ENCODE measurements at regions not wholly inside any gene's neighbourhood (a gene's known extent, or its start where the extent isn't known, plus 50 kb on each side); places are given as distances from the start of the nearest gene placed in this dataset.
"Not testable (repeated sequence)": the region's sequence is repeated elsewhere in the genome, so short reads cannot be mapped to it uniquely, and the experiment has no call there.

DNA sequence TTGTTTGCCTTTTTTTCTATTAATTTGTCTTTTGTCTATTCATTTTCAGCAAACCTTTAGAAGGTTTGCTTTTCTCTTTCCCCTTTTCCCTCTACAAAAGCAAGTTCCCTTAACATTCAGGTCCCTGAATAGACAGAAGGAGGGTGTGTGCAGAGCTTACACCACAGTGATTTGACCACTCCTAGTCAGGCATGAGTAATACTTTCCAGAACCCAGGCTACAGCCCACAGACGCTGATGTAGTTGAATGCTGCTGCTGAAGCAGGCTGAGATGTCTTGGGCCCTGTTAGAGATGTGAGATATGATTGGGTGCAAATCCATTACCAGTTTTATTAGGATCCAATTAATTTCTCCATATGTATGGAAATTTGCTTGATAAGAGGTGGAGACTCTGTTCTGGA is 1191.4 kb downstream of the RPIA start:
- not testable (repeated sequence) for H3K4me3 ChIP-seq (ENCODE audit: control insufficient read depth, low read depth, low read length); DNase-seq (ENCODE audit: low read depth)

DNA sequence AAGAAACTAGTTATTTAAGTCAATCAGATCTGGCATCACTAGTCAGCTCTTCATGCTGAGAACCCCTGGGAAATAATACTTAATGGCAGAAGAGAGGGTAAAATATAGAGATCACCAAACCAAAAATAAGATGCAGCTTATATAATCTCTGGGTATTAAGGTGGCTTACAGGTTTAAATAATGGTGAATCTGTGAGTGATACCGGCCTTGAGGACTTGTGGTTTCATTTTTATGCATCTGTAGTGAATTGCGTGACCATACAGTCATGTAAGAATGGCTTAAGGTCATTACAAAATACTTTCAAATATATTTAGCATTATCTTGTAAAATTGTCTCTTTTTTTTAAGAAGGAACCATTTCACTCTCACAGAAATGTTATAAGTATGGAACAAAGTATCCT is 1192.2 kb downstream of the RPIA start:
- not testable (repeated sequence) for DNase-seq (ENCODE audit: low read depth); H3K4me3 ChIP-seq (ENCODE audit: control insufficient read depth, low read depth, low read length)

DNA sequence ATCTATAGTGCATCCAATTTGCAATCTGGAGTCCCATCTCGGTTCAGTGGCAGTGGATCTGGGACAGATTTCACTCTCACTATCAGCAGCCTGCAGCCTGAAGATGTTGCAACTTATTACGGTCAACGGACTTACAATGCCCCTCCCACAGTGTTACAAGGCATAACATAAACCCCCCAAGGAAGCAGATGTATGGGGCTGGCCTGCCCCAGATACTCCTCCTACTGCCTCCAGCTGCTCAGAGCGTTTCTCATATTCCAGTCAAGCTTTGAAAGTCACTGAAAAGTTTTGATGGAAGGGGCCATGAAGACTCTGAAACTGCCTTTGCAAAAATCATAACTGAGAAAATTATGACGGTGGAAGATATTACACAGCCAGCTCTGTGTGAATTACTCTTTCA is 1193.6 kb downstream of the RPIA start:
- H3K4me3 ChIP-seq (ENCODE audit: control insufficient read depth, low read depth, low read length); DNase-seq (ENCODE audit: low read depth): not testable (repeated sequence)

DNA sequence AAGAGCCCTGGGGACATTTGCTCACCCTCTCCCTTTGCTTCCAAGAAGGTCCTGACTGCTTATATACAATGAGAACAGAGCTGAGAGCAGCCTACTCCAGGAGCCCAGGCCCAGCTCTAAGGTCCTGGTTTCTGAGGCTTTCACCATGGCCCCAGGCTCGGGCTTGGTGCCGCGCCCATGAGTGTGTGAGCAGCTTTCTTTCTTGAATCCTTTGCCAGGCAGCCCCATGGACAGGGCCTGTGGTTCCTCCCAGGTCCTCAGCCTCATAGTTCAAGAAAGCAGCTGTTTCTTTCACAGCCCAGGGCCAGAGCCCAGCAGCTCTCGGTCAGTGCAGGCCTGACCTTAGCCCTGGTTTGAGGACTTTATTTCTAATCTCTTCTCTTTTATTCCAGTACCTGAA is 1197.2 kb downstream of the RPIA start:
- DNase-seq (ENCODE audit: low read depth); H3K4me3 ChIP-seq (ENCODE audit: control insufficient read depth, low read depth, low read length): not testable (repeated sequence)

DNA sequence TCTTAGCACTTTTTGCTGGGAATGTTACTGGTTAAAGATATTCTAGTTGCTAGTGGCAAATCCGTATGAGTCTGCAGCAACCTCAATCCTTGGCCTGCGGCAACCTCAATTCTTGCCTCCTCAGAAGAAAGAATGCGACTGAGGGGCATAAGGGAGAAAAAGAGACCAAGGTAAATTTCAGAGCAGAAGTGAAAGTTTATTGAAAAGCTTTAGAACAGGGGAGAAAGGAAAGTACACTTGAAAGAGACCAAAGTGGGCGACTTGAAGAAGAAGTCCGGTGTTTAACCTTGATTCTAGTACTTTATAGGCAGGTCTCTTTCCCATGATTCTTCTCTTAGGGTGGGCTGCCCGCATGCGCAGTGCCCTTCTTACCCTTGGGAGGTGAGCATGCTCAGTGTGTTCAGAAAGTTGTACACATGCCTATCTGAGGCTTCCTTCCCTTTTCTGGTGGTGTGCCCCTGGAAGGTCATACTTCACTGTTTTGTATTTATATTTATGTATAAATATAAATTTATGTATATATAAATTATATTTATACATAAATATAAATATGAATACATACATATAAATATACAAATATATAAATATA is 1198.8 kb downstream of the RPIA start:
- not testable (repeated sequence) for DNase-seq (ENCODE audit: low read depth); H3K4me3 ChIP-seq (ENCODE audit: control insufficient read depth, low read depth, low read length)

DNA sequence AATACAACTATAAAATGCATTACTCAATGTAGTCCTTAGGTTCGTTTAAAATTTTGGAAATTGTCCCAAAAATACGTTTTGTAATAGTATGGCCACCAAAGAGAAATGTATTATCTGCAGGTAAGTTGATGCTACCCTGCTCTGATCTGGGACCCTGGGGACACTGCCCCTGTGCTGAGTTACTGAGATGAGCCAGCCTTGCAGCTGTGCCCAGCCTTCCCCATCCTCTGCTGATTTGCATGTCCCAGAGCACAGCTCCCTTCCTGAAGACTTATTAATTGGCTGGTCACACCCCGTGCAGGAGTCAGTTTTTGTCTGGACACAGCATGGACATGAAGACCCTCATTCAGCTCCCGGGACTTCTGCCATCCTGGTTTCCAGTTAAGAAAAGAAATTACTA is 1203.5 kb downstream of the RPIA start:
- not testable (repeated sequence) for DNase-seq (ENCODE audit: low read depth); H3K4me3 ChIP-seq (ENCODE audit: control insufficient read depth, low read depth, low read length)

DNA sequence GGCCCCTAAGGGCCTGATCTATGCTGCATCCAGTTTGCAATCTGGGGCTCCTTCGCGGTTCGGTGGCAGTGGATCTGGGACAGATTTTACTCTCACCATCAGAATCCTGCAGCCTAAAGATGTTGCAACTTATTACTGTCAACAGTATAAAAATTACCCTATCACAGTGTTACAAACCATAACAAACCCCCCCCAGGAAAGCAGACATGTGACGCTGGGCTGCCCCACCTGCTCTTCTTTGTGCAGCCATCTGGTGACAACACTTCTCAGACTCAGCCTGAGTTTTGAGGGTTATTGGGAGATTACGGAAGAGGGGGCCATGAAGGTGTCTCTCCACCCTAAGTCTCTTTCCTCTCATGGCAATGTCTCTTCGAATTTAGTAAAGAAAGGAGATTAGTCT is 1204.2 kb downstream of the RPIA start:
- H3K4me3 ChIP-seq (ENCODE audit: control insufficient read depth, low read depth, low read length); DNase-seq (ENCODE audit: low read depth): not testable (repeated sequence)

DNA sequence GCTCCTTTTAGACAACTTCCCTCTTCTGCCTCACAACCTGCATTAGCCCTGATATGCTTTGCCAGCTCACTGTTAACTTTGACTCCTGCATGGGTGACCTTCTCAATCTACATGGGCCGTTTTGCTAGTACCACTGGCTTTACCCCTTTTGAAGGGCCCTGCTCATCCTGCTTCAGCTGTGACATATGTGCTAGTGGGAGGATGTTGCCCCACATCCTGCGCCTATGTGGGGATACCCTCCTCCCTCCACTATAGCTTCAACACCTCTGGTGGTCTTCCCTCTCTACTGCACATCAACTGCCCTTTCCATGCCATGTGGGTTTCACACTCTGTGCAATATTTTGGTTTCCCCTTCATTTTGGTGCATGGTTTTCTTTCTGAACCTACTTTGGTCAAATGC is 1235.5 kb downstream of the RPIA start:
- not testable (repeated sequence) for H3K4me3 ChIP-seq (ENCODE audit: control insufficient read depth, low read depth, low read length); DNase-seq (ENCODE audit: low read depth)

DNA sequence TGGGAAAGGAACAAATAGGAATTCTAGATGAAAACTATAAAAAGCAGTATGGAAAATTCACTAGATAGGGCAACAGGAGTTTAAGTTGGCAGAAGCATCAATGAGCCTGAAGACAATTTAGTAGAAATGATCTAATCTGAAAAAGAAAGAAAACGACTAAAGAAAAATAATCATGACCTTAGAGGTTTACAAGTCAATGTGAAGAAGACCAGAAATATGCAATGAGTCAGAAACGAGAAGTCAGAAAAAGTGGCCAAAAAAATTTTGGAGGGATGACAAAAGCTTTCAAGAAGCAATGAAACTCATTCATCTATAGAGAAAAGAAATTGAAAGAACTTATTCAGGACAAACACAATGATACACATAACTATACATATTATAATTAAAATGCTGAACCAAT is 1244.0 kb downstream of the RPIA start:
- H3K4me3 ChIP-seq (ENCODE audit: control insufficient read depth, low read depth, low read length): not testable (repeated sequence)
- peak; percentile 75 for DNase-seq (ENCODE audit: low read depth)

DNA sequence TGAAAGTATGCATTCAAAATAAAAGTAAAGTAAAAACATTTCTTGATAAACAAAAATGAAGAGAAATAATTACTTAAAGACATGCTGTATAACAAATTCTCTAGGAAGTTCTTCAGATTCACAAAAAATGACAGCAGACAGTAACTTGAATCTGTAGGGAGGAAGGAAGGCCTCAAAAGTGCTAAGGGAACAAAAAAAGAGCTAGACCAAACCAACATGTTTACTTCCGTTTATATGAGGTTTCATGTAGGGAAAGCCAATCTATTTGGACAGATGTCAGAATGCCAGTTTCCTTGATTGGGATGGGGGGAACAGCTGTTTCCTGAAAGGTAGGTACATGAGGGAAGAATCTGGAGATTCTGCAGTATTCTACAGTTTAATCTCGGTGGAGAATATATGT is 1244.5 kb downstream of the RPIA start:
- not testable (repeated sequence) for H3K4me3 ChIP-seq (ENCODE audit: control insufficient read depth, low read depth, low read length); DNase-seq (ENCODE audit: low read depth)

DNA sequence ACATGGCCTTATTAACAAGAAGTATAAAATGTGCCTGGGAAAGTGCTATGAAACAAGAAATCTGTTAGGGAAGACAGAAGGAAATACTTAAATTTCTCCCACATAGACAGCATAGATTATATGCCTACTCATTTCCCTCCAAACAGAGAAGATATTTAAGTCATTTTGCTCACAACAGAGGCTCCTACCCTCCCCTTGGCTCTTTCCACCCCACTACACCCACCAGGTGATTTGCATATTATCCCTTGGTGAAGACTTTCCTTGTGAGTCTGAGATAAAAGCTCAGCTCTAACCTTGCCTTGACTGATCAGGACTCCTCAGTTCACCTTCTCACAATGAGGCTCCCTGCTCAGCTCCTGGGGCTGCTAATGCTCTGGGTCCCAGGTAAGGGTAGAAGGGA is 1245.1 kb downstream of the RPIA start:
- not testable (repeated sequence) for DNase-seq (ENCODE audit: low read depth); H3K4me3 ChIP-seq (ENCODE audit: control insufficient read depth, low read depth, low read length)

DNA sequence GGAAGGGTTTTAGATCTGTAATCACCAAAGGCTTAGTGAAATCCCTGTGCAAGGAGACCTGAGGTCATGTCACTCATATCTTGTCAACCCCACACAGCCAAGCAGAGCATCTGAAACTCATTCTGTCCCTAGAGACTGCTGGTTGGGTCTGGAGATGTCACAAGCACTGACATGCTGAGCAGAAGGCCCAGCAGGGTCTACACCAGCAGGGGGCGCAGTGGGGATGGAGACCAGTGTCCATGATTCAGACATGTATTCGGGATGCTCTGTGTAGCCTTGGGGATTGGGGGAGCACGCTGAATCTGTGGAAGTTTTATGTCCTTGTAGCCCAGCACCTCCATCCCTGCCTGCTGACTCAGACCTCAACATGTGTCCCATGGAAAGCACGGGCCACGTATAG is 1247.3 kb downstream of the RPIA start:
- TF ChIP-seq, protein P1, sequence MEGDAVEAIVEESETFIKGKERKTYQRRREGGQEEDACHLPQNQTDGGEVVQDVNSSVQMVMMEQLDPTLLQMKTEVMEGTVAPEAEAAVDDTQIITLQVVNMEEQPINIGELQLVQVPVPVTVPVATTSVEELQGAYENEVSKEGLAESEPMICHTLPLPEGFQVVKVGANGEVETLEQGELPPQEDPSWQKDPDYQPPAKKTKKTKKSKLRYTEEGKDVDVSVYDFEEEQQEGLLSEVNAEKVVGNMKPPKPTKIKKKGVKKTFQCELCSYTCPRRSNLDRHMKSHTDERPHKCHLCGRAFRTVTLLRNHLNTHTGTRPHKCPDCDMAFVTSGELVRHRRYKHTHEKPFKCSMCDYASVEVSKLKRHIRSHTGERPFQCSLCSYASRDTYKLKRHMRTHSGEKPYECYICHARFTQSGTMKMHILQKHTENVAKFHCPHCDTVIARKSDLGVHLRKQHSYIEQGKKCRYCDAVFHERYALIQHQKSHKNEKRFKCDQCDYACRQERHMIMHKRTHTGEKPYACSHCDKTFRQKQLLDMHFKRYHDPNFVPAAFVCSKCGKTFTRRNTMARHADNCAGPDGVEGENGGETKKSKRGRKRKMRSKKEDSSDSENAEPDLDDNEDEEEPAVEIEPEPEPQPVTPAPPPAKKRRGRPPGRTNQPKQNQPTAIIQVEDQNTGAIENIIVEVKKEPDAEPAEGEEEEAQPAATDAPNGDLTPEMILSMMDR (conservative IDR thresholded peaks at IDR 0.05; ENCODE audit: control insufficient read depth, insufficient read depth, low read depth, low read length): peak; percentile 17
- DNase-seq (ENCODE audit: low read depth): peak; percentile 27
- H3K4me3 ChIP-seq (ENCODE audit: control insufficient read depth, low read depth, low read length): not testable (repeated sequence)

DNA sequence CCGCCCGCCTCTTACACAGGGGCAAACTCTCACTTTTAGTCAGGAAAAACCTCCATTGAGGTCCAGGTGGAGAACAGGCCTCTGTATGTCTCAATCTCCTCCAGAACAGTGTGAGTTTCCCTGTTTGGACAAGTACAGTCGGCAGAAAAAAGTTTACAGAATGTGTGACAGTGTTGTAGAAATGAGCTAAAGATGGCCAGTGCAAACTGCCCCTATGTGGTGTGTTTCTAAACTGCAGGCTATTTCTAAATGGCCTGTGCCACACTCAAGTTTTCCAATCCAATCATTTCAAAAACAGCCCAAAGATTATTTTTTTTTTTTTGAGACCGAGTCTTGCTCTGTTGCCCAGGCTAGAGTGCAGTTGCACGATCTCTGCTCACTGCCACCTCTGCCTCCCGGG is 1252.8 kb downstream of the RPIA start:
- H3K4me3 ChIP-seq (ENCODE audit: control insufficient read depth, low read depth, low read length); DNase-seq (ENCODE audit: low read depth): not testable (repeated sequence)

DNA sequence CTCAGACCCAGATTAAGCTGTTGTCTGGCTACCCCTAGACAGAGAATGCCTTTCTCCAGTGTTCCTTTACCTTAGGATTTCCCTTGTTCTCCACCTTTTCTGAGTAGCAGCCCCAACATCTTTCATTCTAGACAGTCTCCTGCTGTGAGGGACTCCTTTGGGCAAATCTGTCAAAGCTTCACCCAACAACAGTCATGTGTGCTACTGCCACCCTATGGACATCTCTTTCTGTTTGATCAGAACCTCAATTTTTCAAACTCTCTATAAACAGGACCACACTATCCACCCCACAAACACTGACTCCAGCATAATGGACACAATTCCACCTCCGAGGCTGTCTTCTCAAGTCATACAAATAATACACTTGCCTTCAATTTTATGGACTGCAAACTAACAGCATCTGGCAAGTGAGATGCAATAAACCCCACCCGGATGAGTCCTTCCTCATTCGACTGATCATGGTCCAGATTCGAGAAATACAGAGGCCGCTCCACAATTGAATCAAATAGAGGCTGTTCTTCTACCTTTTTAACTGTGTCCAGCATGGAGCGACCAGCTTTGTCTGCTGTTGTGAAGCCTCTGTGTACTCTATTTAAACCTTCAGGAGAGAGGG is 1253.6 kb downstream of the RPIA start:
- H3K4me3 ChIP-seq (ENCODE audit: control insufficient read depth, low read depth, low read length); DNase-seq (ENCODE audit: low read depth): not testable (repeated sequence)

DNA sequence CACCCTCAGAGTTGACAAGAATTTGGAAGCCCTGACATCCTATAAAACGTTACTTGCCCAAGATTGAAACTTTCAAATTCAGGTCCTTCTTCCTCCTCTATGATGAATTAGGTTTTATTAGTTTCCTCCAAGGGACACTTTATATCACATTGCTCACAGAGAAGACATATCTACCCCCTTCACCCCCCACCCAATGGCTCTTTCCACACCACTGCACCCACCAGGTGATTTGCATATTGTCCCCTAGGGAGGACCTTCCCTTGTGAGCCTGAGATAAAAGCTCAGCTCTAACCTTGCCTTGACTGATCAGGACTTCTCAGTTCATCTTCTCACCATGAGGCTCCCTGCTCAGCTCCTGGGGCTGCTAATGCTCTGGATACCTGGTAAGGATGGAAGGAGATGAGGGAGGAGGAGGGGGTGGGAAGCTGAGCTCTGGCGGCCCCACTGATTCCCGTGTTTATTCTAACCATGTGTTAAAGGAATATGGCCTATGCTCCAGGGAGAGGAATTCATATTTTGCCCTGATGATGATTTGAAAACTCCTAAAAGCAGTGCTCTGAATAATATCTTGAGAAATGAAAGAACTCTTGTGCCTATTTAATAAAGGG is 1255.8 kb downstream of the RPIA start:
- not testable (repeated sequence) for DNase-seq (ENCODE audit: low read depth); H3K4me3 ChIP-seq (ENCODE audit: control insufficient read depth, low read depth, low read length)

DNA sequence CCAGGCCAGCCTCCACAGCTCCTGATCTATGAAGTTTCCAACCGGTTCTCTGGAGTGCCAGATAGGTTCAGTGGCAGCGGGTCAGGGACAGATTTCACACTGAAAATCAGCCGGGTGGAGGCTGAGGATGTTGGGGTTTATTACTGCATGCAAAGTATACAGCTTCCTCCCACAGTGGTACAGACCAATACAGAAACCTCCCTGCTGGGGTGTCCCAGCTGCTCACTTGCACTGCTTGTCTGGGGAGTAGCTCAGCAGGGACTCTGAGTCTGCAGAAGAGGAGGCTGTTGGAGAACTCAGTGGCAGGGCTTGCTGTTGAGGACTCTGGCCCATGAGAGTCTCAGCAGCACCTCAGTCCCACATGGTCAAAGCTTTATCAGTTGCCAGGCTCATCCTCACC is 1256.6 kb downstream of the RPIA start:
- not testable (repeated sequence) for DNase-seq (ENCODE audit: low read depth); H3K4me3 ChIP-seq (ENCODE audit: control insufficient read depth, low read depth, low read length)

DNA sequence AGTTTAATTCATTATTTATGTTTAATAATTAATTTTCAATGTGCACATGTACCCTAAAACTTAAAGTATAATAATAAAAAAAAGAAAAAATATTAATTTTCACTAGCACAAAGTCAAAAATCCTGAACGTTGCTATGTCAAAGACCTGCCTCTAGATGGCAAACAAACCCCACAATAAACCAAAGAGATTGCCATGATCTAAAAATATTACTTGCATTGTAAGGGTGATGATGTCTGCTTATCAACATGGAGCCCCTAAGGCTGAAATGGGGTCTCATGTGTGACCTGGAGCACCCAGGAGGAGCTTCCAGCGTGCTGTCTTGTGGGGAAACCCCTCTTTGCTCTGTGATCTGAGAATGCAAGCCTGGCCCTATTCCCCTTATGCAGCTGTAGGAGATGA is 1259.3 kb downstream of the RPIA start:
- not testable (repeated sequence) for H3K4me3 ChIP-seq (ENCODE audit: control insufficient read depth, low read depth, low read length); DNase-seq (ENCODE audit: low read depth)

Measured in fibroblast of mammary gland (primary cell).